Heart right ventricle (tissue), 16 donors: ENCODE measurements at regions not wholly inside any gene's neighbourhood (a gene's known extent, or its start where the extent isn't known, plus 50 kb on each side); places are given as distances from the start of the nearest gene placed in this dataset.

Experiments
- ATAC-seq, 8 donors: fragments of 200-7000 bp; cut with Tn5 transposase; one replicate each; pipeline ENCODE4 v1.9.1; 2020; ENCODE audit warnings: mild to moderate bottlenecking in 8 of 8, moderate library complexity in 8 of 8, moderate number of reproducible peaks in 1 of 8
- DNase-seq, 2 donors: peaks; one replicate each; pipeline ENCODE4 v3.0.0-alpha.2; 2020
- H3K27ac ChIP-seq, 10 donors: fragments of 200-600 bp; sonication (generic) in 2 of 10; one replicate each; pipeline versions ENCODE4 v1.5.0 to v1.8.0; 2020 to 2022; ENCODE audit warnings: mild to moderate bottlenecking in 3 of 10
- H3K27me3 ChIP-seq, 7 donors: fragments of 200-600 bp; one replicate each; pipeline ENCODE4 v1.8.0; 2021 to 2022; ENCODE audit warnings: mild to moderate bottlenecking in 2 of 7
- H3K36me3 ChIP-seq, 9 donors: fragments of 200-600 bp; sonication (generic) in 1 of 9; one replicate each; pipeline versions ENCODE4 v1.5.0 to v1.8.0; 2020 to 2022; ENCODE audit warnings: mild to moderate bottlenecking in 2 of 9
- H3K4me1 ChIP-seq, 9 donors: fragments of 200-600 bp; sonication (generic) in 1 of 9; one replicate each; pipeline versions ENCODE4 v1.5.0 to v1.8.0; 2020 to 2022; ENCODE audit warnings: mild to moderate bottlenecking in 4 of 9
- H3K4me3 ChIP-seq, 10 donors: fragments of 200-600 bp; sonication (generic) in 2 of 10; one replicate each; pipeline versions ENCODE4 v1.5.0 to v1.8.0; 2020 to 2022; ENCODE audit warnings: mild to moderate bottlenecking in 7 of 10, moderate library complexity in 2 of 10
- H3K9me3 ChIP-seq, 11 donors: fragments of 200-600 bp in 10 of 11; sonication (generic) in 2 of 11; one replicate each; pipeline versions ENCODE4 v1.5.0 to v1.8.0; 2013 to 2022; ENCODE audit warnings: mild to moderate bottlenecking in 2 of 11, control low read depth in 1 of 11, moderate library complexity in 1 of 11
- WGBS, 2 donors: extraction: QIAGEN DNeasy Blood & Tissue Kit; methylation state at CpG; one replicate each; pipeline ENCODE4 v1.1.7; 2013; ENCODE audit warnings: inconsistent platforms in 1 of 2; 5-methylcytosine and 5-hydroxymethylcytosine counted together
- intact Hi-C, 10 donors: fragments of 100-400 bp; cut with DNase I; formaldehyde crosslinking; loops; one replicate each; pipeline versions ENCODE4 v1.11.1 to v1.14.2; 2022
- TF ChIP-seq, protein P1 (sequence below), 9 donors: fragments of 200-600 bp; sonication (generic) in 2 of 9; IDR thresholded peaks; one replicate each; pipeline versions ENCODE4 v1.5.0 to v1.8.0; 2021 to 2022; ENCODE audit warnings: antibody characterized with exemption in 9 of 9, mild to moderate bottlenecking in 5 of 9, moderate library complexity in 1 of 9
- donor health status: Arrhythmogenic right ventricular cardiomyopathy.
- donor health status: ischemic (EF 13 %, LVEDD 7.1; RV severe dilation, severe dysfunction).
- donor health status: healthy with polysubstance abuse.
- donor health status: DM: no; HTN: yes; CAD: no.
- donor health status: DM: no; HTN: no; CAD: no.
- donor health status: ischemic (EF 25% LVEDD 6.9; RV normal size, moderate dysfunction).
- donor health status: ischemic (EF 25% LVEDD 5.7; RV mildly dilated, moderate dysfunction).
- donor health status: healthy.
- donor health status: DM: yes; HTN: yes; CAD: no.
- donor health status: Ischemic cardiomyopathy.
- donor health status: ischemic (EF 35%, LVEDD 5.7; RV mildly dilated, moderate dysfunction).
- donor health status: nonischemic (EF 11% LVEDD 7.7; RV severe dilation, severe dysfunction).
- donor health status: DM: yes; HTN: yes; CAD: no.
- donor health status: PGD.
- donor health status: ischemic (EF 29% LVEDD 5.4; RV normal size, mild dysfunction).
- donor health status: nonischemic (EF 23%, LVEDD 6.1; RV moderate dilation, normal function).

DNA sequence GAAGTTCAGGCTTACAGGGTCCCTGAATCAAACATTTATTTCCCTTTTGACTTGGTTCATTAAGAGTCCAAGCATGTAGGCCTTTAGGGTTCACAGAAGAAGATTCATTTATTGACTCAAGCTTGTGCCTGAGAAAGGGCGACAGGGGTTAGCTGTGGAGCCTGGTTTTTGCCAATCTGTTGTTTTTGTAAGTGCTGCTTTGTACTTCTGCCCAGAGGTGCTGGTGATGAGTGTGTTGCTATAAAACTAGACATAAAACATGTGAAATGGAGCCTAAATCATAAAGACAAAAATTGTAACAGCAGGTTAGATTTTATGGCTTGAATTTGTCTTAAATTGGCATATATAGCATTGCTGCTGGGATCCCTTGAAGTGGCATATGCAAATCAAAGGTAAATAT lies 308.3 kb upstream of the UBE2E2 start:
- TF ChIP-seq, protein P1, sequence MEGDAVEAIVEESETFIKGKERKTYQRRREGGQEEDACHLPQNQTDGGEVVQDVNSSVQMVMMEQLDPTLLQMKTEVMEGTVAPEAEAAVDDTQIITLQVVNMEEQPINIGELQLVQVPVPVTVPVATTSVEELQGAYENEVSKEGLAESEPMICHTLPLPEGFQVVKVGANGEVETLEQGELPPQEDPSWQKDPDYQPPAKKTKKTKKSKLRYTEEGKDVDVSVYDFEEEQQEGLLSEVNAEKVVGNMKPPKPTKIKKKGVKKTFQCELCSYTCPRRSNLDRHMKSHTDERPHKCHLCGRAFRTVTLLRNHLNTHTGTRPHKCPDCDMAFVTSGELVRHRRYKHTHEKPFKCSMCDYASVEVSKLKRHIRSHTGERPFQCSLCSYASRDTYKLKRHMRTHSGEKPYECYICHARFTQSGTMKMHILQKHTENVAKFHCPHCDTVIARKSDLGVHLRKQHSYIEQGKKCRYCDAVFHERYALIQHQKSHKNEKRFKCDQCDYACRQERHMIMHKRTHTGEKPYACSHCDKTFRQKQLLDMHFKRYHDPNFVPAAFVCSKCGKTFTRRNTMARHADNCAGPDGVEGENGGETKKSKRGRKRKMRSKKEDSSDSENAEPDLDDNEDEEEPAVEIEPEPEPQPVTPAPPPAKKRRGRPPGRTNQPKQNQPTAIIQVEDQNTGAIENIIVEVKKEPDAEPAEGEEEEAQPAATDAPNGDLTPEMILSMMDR (IDR thresholded peaks at IDR 0.05) = no peak
- no peak for ATAC-seq
- H3K9me3 ChIP-seq = no peaks in the 10 kb centered on the region
- no peak overlapping the region for H3K4me3 ChIP-seq
- no peak for DNase-seq
- 91 to 92% methylated on average over 1 of the region's 1 CpG for WGBS, 2 donors
- H3K27me3 ChIP-seq = peaks cover 0 to 10% (median 0%) of the 10 kb centered on the region in 7 donors
- peaks cover 0 to 6% (median 0%) of the 10 kb centered on the region in 9 donors for H3K4me1 ChIP-seq
- intact Hi-C loops = loop anchor here in 1 of 10 donors (10.0 kb wide), 1 partner anchor 320 kb away; no protein-coding TSS in a partner anchor
- no peak overlapping the region for H3K27ac ChIP-seq
- H3K36me3 ChIP-seq = no peaks in the 10 kb centered on the region

DNA sequence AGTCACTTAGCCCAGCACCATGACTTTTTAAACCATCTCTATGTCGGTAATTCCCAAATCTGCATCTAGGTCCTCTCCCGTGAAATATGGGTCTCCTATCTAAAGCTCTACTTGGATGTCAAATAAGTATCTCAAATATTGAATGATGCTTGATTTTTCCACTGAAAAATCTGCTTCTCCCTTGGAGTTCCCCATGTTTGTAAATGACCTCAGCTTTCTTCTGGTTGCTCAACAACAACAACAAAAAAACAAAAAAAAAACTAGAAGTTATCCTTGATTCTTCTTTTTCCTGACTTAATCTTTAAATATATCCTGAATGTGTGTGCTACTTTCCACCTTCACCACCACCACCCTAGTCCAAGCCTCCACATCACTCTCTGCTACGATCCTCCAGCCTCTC lies 307.5 kb upstream of the UBE2E2 start:
- DNase-seq = no peak
- Histone ChIP-seq H3K27ac (no peak overlapping the region), H3K4me3 (no peak overlapping the region), H3K4me1 (peaks cover 0 to 6% (median 0%) of the 10 kb centered on the region in 9 donors), H3K27me3 (peaks cover 0 to 10% (median 0%) of the 10 kb centered on the region in 7 donors), H3K9me3 (peaks cover 0 to 2% (median 0%) of the 10 kb centered on the region in 11 donors), H3K36me3 (no peaks in the 10 kb centered on the region)
- intact Hi-C loops = loop anchor here in 1 of 10 donors (10.0 kb wide), 1 partner anchor 321 kb away; no protein-coding TSS in a partner anchor
- WGBS, 2 donors = 93 to 94% methylated on average over 3 of the region's 3 CpGs
- no peak for ATAC-seq
- TF ChIP-seq, protein P1 (IDR thresholded peaks at IDR 0.05) = no peak

DNA sequence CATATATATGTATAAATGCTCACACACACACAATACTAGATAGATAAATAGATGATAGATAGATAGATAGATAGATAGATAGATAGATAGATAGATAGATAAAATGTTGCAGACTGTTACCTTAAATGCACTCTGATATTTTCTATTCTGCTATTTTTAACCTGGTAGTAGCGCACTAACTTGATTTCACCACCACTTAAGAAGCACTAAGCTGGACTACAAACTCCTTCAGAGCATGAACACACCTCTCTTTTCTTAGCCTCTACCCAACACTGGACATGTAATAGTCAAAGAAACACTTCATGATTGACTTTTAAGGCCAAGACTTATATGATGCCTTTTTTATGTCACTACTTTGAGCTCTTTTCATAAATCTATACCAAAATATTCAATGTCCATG lies 304.6 kb upstream of the UBE2E2 start:
- Histone ChIP-seq H3K4me1 (peaks cover 0 to 6% (median 0%) of the 10 kb centered on the region in 9 donors), H3K36me3 (no peaks in the 10 kb centered on the region), H3K9me3 (peaks cover 0 to 15% (median 0%) of the 10 kb centered on the region in 11 donors), H3K27ac (no peak overlapping the region), H3K27me3 (peaks cover 0 to 3% (median 0%) of the 10 kb centered on the region in 7 donors), H3K4me3 (no peak overlapping the region)
- ATAC-seq (no peak), DNase-seq (no peak)
- TF ChIP-seq, protein P1 (IDR thresholded peaks at IDR 0.05) = no peak
- intact Hi-C loops = loop anchor here in 1 of 10 donors (10.0 kb wide), 1 partner anchor 324 kb away; no protein-coding TSS in a partner anchor
- WGBS, 2 donors = 68 to 80% methylated on average over 1 of the region's 1 CpG

DNA sequence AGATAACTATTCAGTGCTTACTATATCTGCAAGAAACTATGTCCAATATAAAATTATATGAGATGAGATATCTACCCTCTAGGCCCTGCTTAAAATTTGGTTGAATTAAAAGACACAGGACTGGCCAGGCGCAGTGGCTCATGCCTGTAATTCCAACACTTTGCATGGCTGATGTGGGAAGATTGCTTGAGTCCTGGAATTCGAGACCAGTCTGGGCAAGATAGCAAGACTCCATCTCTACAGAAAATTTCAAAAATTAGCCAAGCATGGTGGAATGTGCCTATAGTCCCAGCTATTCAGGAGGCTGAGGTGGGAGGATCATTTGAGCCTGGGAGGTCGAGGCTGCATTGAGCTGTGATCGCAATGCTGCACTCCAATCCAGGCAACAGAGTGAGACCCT lies 303.7 kb upstream of the UBE2E2 start:
- intact Hi-C loops = loop anchor here in 1 of 10 donors (10.0 kb wide), 1 partner anchor 325 kb away; no protein-coding TSS in a partner anchor
- Histone ChIP-seq H3K9me3 (peaks cover 0 to 15% (median 0%) of the 10 kb centered on the region in 11 donors), H3K27ac (no peak overlapping the region), H3K4me3 (no peak overlapping the region), H3K4me1 (peaks cover 0 to 3% (median 0%) of the 10 kb centered on the region in 9 donors), H3K27me3 (no peaks in the 10 kb centered on the region), H3K36me3 (no peaks in the 10 kb centered on the region)
- ATAC-seq (no peak), DNase-seq (no peak)
- 89 to 94% methylated on average over 4 of the region's 4 CpGs for WGBS, 2 donors
- TF ChIP-seq, protein P1 (IDR thresholded peaks at IDR 0.05) = no peak
